Upper lobe of left lung (tissue), 4 donors: ENCODE measurements at regions not wholly inside any gene's neighbourhood (a gene's known extent, or its start where the extent isn't known, plus 50 kb on each side); places are given as distances from the start of the nearest gene placed in this dataset.

Experiments
- POLR2A ChIP-seq, 4 donors: fragments of 450-650 bp; IDR thresholded peaks; one replicate each; pipeline ENCODE4 v1.5.1; 2016 to 2017; ENCODE audit warnings: antibody characterized with exemption in 4 of 4, mild to moderate bottlenecking in 2 of 4
- TF ChIP-seq, protein P1 (sequence below), 6 experiments: fragments of 450-650 bp in 4 of 6; fragments of 200-600 bp in 2 of 6; sonication (generic) in 2 of 6; IDR thresholded peaks; one replicate each; pipeline ENCODE4 v1.5.1; 2016 to 2019; ENCODE audit warnings: antibody characterized with exemption in 6 of 6

DNA sequence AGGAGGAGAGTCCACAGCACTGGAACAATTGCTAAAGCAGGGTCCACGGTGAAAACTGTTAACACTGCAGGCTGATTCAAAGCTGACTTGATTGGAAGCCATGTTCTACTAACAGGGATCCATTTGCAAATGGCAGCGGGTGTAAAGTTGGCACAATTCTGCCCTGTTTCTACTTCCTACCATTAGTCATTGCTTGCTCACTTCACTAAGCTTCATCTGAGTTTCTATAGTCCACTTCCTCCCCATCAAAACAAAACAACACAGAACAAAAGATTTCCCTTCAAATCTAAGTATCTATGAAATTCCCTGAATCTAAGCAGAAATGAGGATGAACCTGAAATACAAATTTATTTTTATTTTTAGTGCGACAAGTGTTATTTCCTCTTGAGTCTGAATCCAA lies 187.4 kb upstream of the SOX11 start:
- no peak for TF ChIP-seq POLR2A (IDR thresholded peaks at IDR 0.05)
- TF ChIP-seq, protein P1, sequence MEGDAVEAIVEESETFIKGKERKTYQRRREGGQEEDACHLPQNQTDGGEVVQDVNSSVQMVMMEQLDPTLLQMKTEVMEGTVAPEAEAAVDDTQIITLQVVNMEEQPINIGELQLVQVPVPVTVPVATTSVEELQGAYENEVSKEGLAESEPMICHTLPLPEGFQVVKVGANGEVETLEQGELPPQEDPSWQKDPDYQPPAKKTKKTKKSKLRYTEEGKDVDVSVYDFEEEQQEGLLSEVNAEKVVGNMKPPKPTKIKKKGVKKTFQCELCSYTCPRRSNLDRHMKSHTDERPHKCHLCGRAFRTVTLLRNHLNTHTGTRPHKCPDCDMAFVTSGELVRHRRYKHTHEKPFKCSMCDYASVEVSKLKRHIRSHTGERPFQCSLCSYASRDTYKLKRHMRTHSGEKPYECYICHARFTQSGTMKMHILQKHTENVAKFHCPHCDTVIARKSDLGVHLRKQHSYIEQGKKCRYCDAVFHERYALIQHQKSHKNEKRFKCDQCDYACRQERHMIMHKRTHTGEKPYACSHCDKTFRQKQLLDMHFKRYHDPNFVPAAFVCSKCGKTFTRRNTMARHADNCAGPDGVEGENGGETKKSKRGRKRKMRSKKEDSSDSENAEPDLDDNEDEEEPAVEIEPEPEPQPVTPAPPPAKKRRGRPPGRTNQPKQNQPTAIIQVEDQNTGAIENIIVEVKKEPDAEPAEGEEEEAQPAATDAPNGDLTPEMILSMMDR (IDR thresholded peaks at IDR 0.05), result no peak
